DMS79 treated with DMSO at 0.1 percent for 48 hours (cell line): ENCODE measurements at regions not wholly inside any gene's neighbourhood (a gene's known extent, or its start where the extent isn't known, plus 50 kb on each side); places are given as distances from the start of the nearest gene placed in this dataset.
"Not testable (repeated sequence)": the region's sequence is repeated elsewhere in the genome, so short reads cannot be mapped to it uniquely, and the experiment has no call there.

ENCODE experiments used
- DNase-seq: peaks from one replicate; lab custom pipeline; 2025; lab: John Stamatoyannopoulos, UW

DNA sequence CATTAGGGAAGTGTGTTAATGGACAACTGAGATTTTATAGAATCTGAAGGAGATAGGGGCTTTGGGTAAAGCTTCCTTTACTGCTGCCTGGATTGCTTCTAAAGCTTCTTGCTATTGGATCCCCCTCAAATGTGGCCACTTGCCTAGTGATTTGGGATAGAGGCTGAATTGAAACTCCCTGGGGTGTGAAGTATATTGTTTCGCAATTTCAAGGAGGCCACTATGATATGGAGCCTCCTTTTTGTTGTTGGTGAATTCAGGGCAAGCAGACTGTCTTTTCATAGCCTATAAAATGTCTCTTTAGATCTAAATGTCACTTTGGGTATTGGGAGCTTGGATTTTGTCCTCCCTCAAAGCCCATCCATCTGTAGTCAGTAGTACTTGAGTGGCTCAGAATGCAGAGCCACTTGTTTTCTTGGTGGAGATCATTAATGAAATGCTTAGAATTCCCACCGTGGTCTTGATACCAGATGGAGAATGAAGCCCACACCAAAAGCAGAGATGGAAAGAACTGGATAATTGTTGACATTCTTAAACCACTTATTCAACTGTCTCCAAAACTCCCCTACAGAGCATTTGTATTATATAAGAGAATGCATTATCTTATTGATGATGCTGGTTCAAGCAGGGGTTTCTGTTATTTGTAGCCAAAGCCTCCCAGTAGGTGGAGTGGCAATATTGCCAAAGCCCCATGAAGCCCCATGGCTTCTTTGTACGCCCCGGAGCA is 144.3 kb upstream of the KCNE2 start:
- no peak for DNase-seq

DNA sequence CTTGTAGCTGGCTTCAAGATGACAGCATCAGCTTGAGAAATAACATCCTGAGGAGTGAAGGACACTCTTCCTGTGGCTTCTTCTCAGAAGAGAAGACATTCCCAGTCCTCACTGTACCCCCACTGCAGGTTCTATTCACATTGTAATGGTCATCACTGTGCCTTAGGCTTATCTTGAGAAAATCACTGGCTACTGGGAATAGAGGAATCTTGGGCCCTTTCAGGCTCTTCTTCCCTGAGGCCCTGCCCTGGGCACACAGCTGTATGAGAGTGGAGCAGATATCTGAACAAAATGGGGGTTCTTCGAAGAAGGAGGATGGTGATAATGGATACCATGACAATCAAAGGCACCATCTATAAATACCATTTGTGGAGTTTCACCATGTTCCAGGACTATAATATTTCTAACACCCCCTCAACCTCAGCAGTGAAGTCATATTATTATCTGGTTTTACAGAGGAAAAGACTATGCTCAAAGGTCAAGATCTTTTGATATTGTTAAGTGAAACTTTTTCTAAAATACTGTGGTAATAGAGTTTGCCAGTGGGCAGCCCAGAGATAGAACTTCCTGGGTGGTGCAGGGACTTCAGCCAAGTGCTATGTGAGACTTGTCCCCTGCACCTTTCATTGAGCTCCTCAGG is 143.1 kb upstream of the KCNE2 start:
- no peak for DNase-seq

DNA sequence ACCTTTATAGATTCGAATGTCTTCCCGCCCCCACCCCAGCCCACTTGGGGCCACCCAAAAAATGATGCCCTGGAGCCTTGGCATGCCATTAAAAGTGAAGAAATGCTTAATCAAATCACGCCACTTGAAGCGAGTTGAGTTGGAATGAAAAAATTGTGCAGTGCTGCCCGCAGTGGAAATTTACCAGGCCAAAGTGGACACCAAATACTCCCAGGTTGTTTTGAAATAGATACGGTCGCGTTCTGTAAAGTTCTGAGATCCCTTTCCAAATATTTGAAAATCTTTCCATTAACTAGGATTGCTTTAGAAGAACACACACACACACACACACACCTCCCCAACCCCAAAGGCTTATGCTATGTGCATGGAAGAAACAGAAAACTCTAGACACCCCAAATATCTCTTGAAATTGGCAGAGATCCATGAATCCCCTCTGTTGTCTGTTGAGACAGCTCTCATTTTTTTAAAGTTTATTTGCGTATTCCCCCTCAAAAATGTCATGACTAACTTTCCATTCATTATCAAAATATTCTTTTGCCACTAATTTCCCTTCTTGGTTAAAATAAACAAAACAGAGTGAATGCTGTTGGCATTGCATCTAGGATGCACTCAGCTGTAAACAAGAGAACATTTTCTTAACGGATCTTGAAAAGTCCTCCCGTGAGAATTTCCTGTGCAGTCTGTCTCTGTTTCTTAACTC is 142.3 kb upstream of the KCNE2 start:
- DNase-seq, result no peak

DNA sequence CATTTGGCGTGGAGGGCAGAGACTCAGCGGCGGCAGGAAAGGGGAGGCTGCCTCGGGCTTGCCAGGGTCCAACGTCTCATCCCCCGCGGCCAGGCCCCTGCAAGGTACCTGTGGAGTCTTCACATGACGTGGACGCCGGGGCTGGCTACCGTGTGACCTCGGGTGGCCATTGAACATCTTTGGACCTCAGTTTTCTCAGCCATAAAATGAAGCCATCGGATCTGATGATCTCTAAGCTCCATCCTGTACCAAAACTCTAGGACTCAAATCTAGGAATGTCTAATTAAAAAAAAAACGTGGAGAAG is 141.8 kb upstream of the KCNE2 start:
- no peak for DNase-seq

DNA sequence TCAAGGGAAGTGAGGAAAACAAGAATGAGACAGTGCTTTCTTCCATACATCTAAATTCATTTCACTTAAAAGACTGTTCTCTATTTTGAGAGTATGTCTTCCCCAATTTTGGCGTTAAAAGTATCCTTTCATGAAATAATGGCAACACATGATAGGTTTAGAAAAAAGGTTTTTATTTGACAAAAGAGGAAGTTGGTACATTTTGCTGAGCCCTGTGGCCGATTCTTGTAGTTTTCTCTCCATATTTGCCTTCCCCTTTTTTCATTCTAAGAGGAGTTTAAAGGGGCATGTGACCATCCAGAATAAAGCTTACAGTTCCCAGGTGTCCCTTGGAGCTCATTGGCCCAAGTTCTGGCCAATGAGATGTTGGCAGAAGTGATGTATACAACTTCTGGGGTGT is 140.4 kb upstream of the KCNE2 start:
- DNase-seq, result no peak

DNA sequence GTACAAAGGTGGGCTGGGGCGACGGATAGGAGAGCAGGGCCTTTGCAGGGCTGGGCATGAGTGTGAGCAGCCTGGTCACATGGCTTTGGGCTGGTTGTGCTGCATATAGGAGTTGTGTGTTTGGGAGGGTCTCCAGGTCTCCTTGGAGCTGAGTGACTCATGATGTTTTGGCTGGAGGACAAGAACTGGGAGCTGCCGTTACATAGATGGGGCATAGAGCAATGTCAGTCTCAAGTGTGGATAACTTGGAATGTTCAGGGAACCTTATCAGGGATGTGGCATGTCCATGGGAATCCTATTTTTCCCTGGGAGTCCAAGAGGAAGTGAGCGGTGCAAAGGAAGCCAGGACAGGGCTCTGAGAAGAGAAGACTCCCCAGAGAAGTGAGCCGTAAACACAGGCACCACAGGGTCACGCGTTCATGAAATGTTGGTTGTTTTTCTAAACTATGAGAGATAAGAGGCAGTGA is 136.4 kb upstream of the KCNE2 start:
- DNase-seq, result no peak

DNA sequence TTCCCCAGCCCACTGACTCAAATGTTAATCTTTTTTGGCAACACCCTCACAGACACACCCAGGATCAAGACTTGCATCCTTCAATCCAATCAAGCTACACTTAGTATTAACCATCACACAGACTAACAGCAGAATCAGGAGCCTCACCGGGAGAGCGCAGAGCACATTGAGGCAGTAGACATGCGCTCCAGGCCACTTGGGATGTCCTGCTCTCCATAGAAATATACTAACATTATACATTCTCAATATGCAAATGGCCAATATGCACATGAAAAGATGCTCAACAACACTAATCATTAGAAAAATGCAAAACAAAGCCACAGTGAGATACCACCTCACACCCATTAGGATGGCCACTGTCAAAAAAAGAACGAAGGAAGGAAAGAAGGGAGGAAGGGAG is 135.0 kb upstream of the KCNE2 start:
- no peak for DNase-seq

DNA sequence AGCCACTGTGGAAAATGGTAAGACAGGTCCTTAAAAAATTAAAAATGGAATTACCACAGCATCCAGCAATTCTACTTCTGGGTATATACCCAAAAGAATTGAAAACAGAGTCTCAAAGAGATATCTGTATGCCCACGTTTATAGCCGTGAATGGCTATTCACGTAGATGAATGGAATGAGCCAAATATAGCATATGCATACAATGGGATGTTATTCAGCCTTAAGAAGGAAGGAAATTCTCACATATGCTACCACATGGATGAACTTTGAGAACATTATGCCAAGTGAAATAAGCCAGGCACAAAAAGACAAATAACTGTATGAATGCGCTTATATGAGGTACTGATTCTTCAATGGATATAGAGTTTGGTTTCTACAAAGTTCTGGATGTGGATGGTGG is 134.5 kb upstream of the KCNE2 start:
- no peak for DNase-seq

DNA sequence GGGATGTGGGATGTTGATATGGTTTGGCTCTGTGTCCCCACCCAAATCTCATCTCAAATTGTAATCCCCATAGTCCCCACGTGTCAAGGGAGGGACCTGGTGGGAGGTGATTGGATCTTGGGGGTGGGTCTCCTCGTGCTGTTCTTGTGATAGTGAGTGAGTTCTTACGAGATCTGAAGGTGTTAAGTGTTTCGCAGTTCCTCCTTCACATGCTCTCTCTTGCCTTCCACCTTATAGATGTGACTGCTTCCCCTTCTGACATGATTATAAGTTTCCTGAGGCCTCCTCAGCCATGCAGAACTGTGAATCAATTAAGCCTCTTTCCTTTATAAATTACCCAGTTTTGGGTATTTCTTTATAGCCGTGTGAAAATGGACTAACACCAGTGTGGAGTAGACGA is 130.1 kb upstream of the KCNE2 start:
- not testable (repeated sequence) for DNase-seq

DNA sequence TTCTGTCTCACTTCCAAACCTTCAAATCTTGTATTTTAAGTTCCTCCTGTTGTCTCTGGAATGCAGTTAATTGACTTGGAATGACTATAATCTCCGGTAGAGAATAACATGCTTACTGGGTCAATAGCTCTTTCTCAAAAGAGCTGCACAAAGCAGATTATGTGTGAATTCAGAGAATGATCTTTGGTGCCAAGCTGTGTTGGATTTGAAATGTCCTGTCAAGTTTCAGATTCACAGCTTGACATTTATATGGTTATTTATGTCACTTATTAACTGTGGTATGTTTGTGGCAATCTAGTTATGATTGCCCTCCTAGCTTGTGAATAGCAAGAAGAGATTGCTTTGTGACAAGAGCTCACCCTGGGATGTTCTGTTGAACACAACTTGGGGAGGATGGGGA is 128.3 kb upstream of the KCNE2 start:
- no peak for DNase-seq

DNA sequence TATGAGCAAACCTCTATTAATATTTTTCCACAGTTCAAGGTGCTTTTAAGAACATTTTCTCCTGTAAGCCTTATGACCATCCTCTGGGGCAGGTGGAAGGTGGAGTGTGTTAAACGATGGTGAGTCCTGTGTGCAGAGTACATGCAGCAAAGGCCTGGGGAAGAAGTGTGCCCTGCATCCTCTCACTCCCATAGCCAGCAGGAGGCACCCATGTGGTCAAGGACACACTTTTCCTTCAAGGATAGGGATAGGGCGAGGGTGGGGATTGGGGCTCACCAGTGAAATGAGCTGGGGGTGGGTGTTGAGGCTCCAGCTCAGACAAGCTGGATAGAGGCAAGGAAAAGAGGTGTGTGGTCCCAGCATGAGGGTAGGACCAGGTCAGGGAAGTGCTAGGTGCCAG is 120.8 kb upstream of the KCNE2 start:
- DNase-seq, result no peak

DNA sequence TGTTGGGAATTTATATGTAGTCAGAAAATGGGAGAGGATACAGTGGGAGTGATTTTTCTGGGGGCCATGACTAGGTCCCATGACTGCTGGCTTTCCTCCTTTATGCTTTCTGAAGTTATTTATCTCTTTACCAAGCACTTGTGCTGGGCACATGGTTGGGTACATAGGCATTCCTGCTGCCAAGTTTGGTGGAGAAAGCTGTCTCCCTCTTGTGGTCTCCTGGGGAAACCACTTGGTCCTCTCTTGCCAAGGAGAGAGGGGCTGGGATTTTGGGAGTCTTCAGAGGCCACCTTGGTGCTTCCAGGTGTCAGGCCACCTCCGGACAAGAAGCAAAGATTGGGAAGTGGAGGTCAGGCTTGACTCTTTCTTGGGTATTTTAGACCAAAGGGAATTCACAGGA is 120.2 kb upstream of the KCNE2 start:
- no peak for DNase-seq

DNA sequence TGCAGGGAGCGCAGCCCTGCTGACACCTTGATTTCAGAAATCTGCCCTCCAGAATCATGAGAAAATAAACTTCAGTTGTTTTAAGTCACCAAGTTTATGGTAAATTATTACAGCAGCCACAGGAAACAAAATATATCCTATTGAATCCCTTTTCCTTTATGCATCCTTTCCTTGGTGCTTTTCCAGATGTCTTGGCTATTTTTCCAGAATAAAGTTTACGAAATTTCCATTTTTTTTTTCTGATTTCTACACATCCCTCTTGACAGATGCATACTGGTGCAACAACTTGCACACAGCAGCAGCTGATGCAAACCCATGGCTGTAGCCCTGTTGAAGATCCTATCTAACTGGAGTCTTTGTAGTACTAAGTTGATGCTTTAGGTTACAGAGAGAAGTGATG is 111.1 kb upstream of the KCNE2 start:
- no peak for DNase-seq

DNA sequence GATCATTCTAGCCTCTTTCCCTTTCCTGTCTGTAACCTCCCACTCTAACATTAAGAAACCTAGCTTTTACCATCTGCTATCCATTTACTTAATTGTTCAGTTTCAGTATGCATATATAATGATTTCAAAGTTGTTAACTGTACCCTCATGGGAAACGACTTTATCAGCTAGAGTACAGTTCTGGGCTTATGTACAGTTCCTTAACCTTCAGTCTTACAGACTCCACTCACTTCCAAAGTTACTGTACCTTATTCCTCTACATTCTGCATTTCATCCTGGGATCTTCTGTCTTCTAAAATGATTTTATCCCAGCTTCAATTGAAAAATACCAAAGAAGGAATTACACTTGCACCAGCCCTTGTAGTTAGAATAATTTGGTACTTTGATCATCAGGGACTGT is 108.7 kb upstream of the KCNE2 start:
- no peak for DNase-seq

DNA sequence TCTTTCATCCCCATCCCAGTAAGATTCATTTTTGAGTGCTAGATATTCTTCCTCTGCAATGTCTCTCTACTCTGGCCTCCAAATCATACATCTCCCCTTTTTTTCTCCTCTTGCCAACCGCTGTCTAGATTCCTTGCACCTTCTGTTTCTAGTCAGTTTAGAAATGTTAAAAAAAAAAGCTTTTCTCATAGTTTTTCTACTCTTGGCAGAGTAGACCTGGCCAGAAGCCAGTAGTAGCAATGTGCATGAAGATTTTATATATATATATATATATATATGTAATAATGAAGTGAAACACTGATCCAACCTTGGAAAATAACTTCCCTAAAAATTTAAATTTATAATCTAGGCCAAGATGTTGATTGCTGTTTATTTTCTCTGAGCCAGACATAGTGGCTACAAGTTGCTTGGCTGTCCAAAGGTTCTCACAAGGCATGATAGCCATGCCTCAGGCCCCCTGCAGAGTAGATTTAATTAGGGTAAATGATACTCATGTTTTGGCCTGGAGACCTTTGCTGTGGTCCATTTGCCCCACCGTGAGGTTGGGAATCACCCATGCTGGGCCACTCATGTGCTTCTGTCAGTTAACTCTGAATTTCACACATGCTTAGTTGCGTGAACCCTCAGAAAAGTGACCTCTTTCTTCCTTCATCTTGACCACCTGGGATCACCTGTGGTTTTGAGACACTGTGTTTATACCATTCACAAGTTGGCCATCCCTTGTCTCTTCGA is 103.4 kb upstream of the KCNE2 start:
- no peak for DNase-seq

DNA sequence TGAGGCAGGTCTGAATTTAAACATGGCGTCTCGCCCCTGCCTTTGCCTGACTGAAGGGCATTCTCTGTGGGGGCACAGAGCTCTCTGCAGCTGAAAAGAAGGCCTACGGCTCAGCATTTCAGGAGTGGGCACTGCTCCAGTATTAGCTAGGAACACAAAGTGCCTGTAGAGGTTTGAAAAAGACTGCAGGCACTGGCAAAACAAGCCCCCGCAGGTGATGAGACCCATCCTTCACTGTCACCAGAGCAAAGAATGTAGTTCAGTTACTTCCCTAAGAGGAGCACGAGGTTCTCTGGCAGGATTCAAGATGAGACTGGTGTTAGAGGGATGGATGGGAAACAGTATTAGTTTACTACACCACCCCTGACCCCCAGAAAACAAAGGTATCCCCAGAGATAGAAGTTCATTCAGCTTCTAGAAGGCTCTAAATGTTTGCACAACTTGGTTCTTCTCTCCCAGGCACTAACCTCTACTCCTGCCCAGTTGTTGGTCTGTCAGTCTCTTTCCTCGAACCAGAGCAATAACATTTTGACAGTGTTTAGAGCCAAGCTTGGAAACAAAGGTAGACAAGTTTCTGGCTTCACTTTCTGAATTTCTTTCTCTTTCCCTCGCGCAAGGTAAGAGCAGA is 101.9 kb upstream of the KCNE2 start:
- peak; percentile 44 for DNase-seq

DNA sequence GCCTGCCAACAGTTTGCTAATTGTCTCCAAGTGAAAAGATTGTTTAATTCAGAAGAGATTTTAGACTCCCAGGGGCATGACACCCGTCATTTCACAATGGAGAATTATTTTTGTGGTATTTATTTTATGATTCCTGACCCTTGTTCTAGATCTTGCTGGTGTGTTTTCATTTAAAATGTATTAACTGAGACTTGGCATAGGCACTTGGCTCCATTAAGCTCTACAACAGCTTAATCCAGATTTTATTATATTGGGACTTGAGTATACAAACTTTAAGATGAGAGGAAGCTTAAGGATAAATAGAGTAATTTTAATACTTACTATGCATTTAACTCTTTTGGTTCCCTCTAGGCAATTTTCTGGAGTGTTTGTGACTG is 101.3 kb upstream of the KCNE2 start:
- DNase-seq, result peak; percentile 62

DNA sequence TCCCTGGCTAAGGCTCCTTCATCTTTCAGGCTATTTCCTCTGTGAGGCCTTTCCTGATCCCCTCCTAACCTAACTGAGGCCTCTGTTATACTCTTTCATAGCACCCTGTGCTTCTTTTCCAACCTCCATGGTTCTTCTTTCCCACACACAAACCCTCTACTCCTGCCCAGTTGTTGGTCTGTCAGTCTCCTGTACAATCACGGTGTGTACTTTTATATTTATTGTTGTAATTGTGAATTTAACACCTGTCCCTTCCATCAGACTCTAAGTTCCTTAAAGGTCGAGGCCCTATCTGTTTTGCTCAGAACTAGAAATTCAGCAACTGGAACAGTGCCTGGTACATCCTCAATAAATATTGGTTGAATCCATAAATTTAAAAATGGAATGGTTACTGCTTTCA is 100.2 kb upstream of the KCNE2 start:
- DNase-seq, result no peak

DNA sequence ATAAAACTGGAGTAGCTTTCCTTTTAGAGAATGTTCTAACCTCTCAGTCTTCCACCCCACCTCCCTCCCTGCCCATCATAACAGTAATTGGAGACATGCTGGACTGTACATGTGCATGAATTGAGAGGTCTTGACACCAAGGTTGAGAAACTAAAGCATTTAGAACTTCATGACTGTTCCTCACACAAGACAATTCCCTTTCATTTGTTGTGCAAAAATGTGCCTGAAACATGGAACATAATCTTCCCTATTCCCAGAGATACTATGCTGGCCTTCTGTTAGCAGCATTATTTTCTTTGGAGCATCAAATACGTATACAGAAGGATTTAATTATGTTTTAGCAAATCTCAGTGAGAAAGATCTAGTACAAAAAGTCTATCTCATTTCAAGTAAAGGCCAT is 97.5 kb upstream of the KCNE2 start:
- no peak for DNase-seq

DNA sequence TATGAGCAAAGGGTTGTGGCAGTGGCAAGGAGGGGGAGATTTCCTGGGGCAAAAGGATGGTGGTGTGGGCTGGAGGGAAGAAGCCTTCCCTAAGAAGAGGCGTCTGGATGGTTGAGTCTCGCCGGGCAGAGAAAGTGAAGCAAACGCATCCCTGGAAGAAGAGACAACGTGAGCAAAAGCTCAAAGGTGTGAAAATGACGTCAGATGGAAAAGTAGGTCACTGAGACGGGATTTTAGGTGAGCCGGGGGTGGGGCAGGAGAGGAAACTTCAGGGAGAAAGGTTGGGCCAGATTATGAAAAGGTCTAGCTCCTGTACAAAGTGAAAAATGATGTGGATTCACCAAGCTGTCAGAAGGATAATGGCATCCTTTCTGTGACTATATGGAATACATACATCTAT is 95.3 kb upstream of the KCNE2 start:
- DNase-seq, result no peak

DNA sequence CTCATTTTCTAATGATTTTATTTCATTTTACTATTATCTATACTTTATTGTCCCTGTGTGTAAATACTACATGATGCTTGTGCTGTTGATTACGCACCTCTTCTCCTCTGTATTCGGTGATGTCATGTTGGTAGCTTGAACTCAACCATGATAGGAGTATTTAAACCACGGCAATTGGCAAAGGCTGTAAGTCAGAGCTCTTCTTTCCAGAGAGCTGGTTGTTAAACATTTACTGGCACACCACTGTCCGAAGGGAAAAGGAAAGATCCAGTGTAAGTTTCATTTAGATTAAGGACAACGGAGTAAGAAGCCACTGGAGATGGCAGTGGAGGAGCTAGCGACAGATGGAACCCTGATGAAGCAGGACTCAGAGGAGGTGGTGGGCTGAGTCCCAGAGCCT is 93.4 kb upstream of the KCNE2 start:
- DNase-seq, result no peak

DNA sequence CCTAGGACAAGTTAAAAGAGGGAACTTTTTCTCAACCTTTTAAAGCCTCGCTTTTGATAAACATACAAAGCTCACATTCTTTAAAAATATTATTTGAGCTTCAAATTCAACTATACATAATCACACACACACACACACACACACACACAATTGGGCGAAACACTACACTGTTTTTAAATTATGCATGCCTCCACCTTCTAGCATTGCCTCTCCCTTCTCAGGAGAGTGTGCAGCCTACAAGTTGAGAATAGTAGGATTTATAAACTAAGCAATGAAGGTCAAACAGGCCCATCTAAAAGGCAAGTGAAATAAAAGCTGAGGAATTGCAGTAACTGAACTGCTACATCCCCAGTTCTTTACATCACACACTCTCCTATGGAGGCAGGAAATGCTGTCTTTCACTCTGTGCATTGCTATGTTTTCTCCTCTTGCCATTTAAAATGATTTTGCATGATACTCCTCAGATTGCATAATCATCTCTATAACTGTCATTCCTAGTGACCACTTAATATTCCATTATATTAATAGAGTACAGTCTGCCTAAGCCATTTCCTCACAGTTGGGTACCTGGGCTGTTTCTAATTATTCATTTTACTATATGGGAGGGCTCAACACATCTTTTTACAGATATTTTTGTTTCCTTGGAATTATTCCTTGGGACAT is 92.5 kb upstream of the KCNE2 start:
- no peak for DNase-seq
